MM.1S (cell line): ENCODE measurements at regions not wholly inside any gene's neighbourhood (a gene's known extent, or its start where the extent isn't known, plus 50 kb on each side); places are given as distances from the start of the nearest gene placed in this dataset.

Experiments used
- CTCF ChIP-seq: fragments of 300-600 bp; sonication (generic); IDR thresholded peaks from 2 replicates; pipeline ENCODE4 v1.5.1; 2016; ENCODE audit warnings: antibody characterized with exemption, low read length, mixed read lengths
- EZH2 ChIP-seq: fragments of 300-600 bp; sonication (generic); optimal IDR thresholded peaks from 2 replicates; pipeline ENCODE3; 2017; ENCODE audit warnings: low read depth, mild to moderate bottlenecking, antibody characterized with exemption, low read length, mixed read lengths
- EZH2phosphoT487 ChIP-seq: fragments of 300-600 bp; sonication (generic); IDR thresholded peaks from 2 replicates; pipeline ENCODE4 v1.6.1; 2018; ENCODE audit warnings: antibody characterized with exemption, low read length

- TF ChIP-seq EZH2 = no peak
- TF ChIP-seq EZH2phosphoT487 = no peak
- no peak for TF ChIP-seq CTCF
Measured at GRCh38 chr12:40579687-40580086, 112.6 kb upstream of the CNTN1 start.
